Superior temporal gyrus (tissue), 1 donor: ENCODE measurements at regions not wholly inside any gene's neighbourhood (a gene's known extent, or its start where the extent isn't known, plus 50 kb on each side); places are given as distances from the start of the nearest gene placed in this dataset.

Experiments used
- DNase-seq: peaks from one replicate; pipeline ENCODE4 v3.0.0-alpha.2; 2016; ENCODE audit errors: extremely low spot score

DNA sequence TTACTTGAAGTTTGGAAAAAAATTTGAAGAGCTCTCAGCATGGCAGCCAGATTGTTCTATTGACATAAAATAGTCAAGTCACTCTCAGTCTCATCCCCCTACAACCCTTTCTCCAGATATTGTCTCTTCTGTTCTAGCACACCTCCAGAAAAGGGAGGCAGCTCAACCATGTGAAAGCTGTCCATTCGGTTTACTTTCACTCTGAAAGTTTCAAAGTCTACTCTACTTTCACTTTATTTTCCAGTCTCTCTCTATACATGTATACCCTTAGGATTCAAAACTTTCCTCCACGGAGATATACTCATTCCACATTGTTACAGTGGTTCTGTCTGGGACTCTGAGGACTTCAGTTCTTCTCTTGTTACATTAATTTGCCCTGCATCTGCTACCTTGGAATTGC is 111.0 kb upstream of the STAC start:
- DNase-seq: no peak

DNA sequence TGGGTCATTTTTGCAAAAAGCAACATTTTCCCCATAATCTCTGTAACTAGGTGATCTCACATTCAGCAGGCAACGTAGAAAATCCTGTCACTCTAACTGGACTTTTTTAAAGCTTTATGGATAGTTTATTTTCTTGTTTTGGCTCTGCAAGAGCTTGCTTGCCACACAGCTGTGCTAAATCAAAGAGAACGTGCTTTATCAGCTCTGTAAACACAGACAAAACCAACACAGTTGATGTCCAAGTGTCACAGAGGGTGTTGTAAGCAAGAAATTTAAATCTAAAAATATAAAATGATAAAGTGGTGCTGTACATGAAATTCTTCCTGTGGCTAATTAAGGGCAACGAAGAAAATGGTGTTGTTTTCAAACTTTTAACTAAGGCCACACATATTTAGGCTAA is 97.5 kb upstream of the STAC start:
- DNase-seq: no peak

DNA sequence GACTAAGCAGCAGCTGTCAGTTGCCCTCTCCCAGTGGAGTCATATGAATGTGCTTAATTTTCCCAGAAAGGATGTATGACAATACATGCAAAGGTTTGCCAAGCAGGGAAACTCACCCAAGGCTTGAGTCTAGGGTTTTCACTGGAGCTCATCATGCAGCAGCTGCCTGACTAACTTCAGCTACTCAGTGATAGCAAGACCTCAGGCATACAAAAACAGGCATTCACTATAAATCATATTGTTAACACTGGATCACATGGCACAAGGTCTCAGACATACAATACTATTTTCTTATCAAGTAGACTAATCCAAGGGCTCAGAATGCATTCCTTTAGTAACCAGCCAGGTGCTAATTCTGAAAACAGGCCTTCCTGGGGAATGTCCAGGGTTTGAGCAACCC is 85.0 kb upstream of the STAC start:
- DNase-seq: no peak

DNA sequence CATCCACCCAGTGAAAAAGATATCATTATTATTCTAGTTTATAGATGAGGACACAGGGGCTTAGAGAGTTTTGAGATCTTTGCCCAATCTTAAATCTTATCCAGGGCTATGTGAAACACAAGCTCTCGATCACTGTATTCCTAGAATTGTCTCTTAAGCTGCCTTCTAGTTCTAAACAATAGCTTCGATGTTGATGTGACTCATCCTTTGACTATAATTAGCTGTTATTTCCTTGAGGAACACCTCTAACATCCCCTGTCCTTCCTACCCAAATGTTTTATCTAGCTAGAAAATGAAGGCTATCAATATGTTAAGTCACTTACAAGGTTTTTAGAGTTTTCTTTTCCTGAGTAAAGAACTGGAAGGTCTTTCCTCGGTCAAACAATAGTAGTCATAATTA is 83.1 kb upstream of the STAC start:
- no peak for DNase-seq

- DNase-seq: no peak
These were observed 82.1 kb upstream of the STAC start for GRCh38 chr3:36298188-36298587.

DNA sequence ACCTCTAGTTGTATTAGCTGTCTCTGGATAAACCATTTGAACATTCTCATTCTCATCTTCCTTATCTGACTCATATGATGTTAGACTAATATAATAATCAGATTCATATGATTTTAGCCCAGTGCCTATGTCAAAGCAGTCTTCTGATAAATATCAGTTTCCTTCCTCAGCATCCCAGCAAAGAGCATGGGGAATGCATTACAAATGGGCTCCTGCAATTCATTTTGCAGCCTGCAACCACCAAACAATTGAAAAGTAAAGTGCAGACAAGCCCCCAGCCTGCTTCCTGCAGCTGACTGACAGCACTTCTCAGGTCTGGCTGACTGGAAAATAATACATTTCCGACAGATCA is 78.2 kb upstream of the STAC start:
- DNase-seq: no peak

- no peak for DNase-seq
These were observed 77.7 kb upstream of the STAC start for GRCh38 chr3:36302626-36303025.

DNA sequence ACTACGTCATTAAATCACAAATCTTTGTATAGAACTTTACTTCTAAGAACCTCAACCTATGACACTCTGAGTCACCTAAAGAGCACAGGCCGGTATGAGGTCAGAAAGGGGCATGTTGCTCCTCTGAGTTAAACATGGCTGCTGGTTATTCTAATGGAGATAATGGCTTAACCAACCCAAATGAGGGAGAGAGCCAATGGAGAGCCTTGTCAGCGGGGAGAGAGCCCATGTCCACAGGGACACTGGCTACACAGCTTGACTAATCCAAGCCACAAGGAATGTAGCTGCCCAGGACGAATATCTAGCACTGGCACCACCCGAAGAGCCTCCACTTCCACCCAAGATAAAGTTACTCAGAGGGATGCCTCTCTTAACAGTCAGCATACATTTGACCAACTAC is 77.0 kb upstream of the STAC start:
- no peak for DNase-seq

GRCh38 chr3:36305929-36306520 is 74.3 kb upstream of the STAC start:
- DNase-seq: no peak

GRCh38 chr3:36309092-36309491 is 71.2 kb upstream of the STAC start:
- DNase-seq: no peak

- DNase-seq: no peak
These were observed 68.0 kb upstream of the STAC start for GRCh38 chr3:36312351-36312750.

GRCh38 chr3:36317915-36318314 is 62.4 kb upstream of the STAC start:
- no peak for DNase-seq

GRCh38 chr3:36318621-36319200 is 61.6 kb upstream of the STAC start:
- no peak for DNase-seq

DNA sequence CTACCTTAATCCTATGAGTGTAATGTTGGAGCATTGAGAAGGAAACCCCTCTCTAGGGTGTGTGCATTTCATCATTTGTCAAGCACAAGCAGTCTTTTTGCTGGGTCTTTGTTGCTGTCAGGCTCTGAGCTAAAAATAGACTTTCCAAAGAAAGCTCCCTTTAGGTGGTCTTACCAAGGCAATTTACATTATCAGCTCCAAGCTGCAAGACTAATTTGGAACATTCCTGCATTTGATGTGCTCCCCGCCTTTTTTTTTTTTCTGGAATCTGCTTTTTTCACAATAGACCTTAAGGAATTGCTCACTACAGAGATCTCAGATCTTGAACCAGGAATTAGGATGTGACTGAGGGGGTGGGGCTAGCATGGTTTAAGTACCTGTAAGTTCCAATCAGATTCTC is 60.6 kb upstream of the STAC start:
- DNase-seq: no peak
